HuH-7 (cell line): ENCODE measurements at regions not wholly inside any gene's neighbourhood (a gene's known extent, or its start where the extent isn't known, plus 50 kb on each side); places are given as distances from the start of the nearest gene placed in this dataset.

ENCODE experiments used
- DNase-seq: peaks from one replicate; pipeline ENCODE4 v3.0.0; 2011; ENCODE audit warnings: low spot score

GRCh38 chr5:171650597-171650996 is 135.0 kb upstream of the SMIM23 start:
- DNase-seq = no peak

- DNase-seq = no peak
Measured at GRCh38 chr5:171651102-171651501, 134.5 kb upstream of the SMIM23 start.

GRCh38 chr5:171654881-171655280 is 130.7 kb upstream of the SMIM23 start:
- no peak for DNase-seq

- no peak for DNase-seq
Measured at GRCh38 chr5:171657473-171657872, 128.1 kb upstream of the SMIM23 start.

GRCh38 chr5:171659896-171660295 is 125.7 kb upstream of the SMIM23 start:
- DNase-seq = no peak

GRCh38 chr5:171660434-171660833 is 125.2 kb upstream of the SMIM23 start:
- no peak for DNase-seq

GRCh38 chr5:171661143-171661542 is 124.5 kb upstream of the SMIM23 start:
- no peak for DNase-seq

GRCh38 chr5:171663311-171664085 is 122.1 kb upstream of the SMIM23 start:
- DNase-seq = no peak

- DNase-seq = no peak
Measured at GRCh38 chr5:171664489-171664888, 121.1 kb upstream of the SMIM23 start.

GRCh38 chr5:171666815-171667214 is 118.8 kb upstream of the SMIM23 start:
- DNase-seq = no peak

GRCh38 chr5:171667341-171668096 is 118.1 kb upstream of the SMIM23 start:
- DNase-seq = no peak

- DNase-seq = no peak
Measured at GRCh38 chr5:171668097-171668412, 117.6 kb upstream of the SMIM23 start.

GRCh38 chr5:171669571-171669970 is 116.0 kb upstream of the SMIM23 start:
- DNase-seq = no peak

GRCh38 chr5:171672556-171672955 is 113.1 kb upstream of the SMIM23 start:
- no peak for DNase-seq

GRCh38 chr5:171673328-171673727 is 112.3 kb upstream of the SMIM23 start:
- no peak for DNase-seq

- DNase-seq = no peak
Measured at GRCh38 chr5:171673840-171674239, 111.8 kb upstream of the SMIM23 start.

GRCh38 chr5:171675511-171675910 is 110.1 kb upstream of the SMIM23 start:
- no peak for DNase-seq

GRCh38 chr5:171676286-171676944 is 109.2 kb upstream of the SMIM23 start:
- no peak for DNase-seq

GRCh38 chr5:171678646-171679045 is 107.0 kb upstream of the SMIM23 start:
- DNase-seq = no peak

- no peak for DNase-seq
Measured at GRCh38 chr5:171680485-171680884, 105.1 kb upstream of the SMIM23 start.

GRCh38 chr5:171681061-171681460 is 104.6 kb upstream of the SMIM23 start:
- DNase-seq = no peak

- no peak for DNase-seq
Measured at GRCh38 chr5:171681677-171682076, 103.9 kb upstream of the SMIM23 start.

GRCh38 chr5:171682801-171683200 is 102.8 kb upstream of the SMIM23 start:
- no peak for DNase-seq
